GM12875 (cell line): ENCODE measurements at regions not wholly inside any gene's neighbourhood (a gene's known extent, or its start where the extent isn't known, plus 50 kb on each side); places are given as distances from the start of the nearest gene placed in this dataset.

Source experiments
- H3K4me3 ChIP-seq: one replicate; pipeline ENCODE4 v1.5.1; 2011; ENCODE audit warnings: low read depth, low read length, control low read depth
- TF ChIP-seq, protein P1 (sequence below): IDR thresholded peaks from 2 replicates; pipeline ENCODE4 v1.5.1; 2011; ENCODE audit warnings: low read depth, mild to moderate bottlenecking, control low read depth, inconsistent platforms, low read length, moderate library complexity, borderline replicate concordance; ENCODE audit not compliant: insufficient read depth

DNA sequence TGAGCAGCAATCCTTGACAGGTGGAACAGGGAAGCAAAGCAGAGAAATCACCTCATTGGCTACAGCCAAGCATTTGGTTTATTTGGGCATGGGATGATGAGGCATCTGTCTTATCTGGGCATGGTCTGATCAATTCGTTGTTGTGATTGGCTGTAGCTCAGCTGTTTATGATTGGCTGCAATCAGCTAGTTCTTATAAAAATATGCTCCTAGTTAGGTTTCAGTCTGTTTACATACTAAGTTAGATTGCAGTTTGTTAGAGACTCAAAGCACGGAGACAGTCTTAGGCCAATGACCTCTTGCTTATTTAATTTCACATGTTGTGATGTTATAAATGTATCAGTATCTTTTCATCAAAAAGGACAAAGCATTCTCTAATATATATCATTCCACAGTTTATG, 312.0 kb downstream of the PDGFC start:
- no peak overlapping the region for H3K4me3 ChIP-seq
- TF ChIP-seq, protein P1, sequence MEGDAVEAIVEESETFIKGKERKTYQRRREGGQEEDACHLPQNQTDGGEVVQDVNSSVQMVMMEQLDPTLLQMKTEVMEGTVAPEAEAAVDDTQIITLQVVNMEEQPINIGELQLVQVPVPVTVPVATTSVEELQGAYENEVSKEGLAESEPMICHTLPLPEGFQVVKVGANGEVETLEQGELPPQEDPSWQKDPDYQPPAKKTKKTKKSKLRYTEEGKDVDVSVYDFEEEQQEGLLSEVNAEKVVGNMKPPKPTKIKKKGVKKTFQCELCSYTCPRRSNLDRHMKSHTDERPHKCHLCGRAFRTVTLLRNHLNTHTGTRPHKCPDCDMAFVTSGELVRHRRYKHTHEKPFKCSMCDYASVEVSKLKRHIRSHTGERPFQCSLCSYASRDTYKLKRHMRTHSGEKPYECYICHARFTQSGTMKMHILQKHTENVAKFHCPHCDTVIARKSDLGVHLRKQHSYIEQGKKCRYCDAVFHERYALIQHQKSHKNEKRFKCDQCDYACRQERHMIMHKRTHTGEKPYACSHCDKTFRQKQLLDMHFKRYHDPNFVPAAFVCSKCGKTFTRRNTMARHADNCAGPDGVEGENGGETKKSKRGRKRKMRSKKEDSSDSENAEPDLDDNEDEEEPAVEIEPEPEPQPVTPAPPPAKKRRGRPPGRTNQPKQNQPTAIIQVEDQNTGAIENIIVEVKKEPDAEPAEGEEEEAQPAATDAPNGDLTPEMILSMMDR: no peak

DNA sequence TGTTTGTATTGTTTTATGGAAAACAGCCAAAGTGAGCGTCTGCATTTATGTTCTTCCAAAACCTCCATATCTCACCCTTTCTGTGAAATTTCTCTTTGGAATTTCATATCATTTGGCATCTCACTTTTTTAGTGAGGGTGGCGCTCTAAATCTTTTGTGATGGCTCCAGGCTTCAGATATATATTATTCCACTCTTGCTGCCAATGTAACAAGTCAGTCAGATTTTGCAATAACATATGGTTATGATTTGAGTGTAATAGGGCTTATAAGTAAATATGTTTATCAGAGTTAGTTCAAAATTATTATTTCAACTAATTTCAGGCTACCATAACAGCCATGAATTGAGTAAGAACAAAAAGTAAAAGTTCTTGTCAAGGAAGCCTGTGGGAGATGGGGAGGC, 314.7 kb downstream of the PDGFC start:
- TF ChIP-seq, protein P1: no peak
- H3K4me3 ChIP-seq: no peak overlapping the region

DNA sequence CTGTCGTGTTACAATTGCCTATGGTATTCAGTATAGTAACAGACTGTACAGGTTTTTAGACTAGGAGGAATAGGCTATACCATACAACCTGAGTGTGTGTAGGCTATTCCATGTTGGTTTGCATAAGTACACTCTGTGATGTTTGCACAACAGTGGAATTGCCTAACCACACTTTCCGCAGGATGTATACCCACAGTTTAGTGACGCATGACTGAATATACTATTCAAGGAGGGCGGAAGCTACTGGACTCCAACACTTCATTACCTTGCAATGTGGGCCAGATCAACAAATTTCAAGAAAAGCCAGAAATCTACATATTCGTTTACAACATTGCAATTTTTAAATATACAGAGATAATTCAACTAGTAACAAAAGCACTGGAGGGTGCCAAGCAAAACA, 317.2 kb downstream of the PDGFC start:
- H3K4me3 ChIP-seq: no peak overlapping the region
- TF ChIP-seq, protein P1: no peak

DNA sequence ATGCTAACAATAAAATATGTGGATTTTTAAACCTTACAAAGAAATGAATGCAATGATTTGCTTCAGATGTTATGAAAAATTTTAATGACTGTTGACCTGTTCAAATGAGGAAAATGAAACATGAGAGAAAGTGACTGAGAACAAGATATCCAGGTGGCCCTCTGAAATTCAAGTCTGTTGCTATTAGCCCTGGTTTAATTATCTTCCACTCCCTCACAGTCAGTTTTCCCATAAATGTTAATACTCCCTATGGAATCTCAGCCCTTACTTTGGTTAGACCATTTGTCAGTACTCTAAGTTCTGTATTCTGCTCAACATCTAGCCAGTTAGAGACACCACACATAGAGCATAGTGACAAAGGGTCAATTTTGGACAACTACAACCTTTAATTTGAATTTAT, 327.8 kb downstream of the PDGFC start:
- H3K4me3 ChIP-seq: no peak overlapping the region
- TF ChIP-seq, protein P1: no peak

DNA sequence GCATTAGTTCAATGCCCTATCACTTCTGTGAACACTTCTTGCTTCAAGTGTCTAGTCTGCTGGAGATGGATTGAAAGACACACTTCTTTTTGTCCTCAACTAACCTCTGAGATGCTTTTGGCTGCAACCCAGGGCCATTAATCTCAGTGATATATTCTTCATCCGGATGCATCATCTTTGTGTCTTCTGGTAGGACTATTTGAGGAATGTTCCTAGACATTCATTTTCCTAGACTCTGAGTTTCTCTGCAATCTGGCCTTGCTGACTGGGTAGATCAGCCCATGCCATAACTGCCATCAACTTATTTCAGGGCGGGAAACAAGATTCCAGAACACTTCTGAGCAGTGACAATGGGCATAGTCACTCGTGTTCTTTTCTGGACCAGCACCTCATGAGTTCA, 329.4 kb downstream of the PDGFC start:
- TF ChIP-seq, protein P1: no peak
- no peak overlapping the region for H3K4me3 ChIP-seq

DNA sequence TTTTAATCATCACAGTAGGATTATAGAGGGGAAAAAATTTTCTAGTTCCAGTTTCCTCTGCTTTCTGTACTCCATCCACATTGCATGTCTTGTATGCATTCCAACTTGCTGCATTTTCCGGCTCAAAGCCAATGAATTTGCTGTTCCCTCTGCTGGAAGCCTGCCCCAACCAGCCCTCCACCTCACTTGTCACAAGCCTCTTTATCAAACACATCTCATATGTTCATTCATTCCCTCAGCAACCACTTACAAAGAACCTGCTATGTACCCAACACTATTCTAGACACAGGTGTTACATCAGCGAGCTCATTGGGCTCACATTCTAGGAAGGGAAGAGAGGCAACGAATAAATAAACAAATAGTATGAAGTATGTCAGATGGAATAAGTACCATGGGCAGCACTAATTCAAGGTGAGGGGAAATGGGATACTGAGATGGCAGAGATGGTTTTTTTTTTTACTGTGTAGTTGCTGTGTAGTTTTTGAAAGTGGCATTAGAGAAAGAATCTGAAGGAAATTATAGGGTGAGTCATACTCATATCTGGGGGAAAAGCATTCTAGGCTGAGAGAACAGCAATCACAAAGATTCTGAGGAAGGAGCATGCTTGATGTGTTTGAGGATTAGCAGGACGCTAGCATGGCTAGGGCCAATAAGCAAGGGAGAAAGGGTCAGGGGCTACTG, 332.5 kb downstream of the PDGFC start:
- H3K4me3 ChIP-seq: no peak overlapping the region
- TF ChIP-seq, protein P1: no peak

DNA sequence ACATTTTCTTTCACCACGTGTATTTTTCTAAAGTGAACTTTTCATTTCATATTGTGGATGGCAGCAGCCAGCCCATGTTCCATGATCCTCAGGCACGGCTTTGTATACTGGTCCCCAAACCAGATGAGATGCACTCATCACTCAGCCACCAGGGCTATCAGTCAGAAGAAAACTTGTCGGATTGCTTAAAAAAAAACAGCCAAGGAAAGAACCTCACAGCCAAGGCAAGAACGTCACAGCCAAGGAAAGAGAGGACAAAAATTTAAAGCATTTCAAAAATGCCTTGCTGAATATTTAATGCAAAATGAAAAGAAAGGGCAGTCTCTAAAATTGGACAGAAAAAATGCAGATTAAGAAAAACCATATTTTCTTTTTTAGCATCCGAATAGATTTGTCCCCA, 333.3 kb downstream of the PDGFC start:
- TF ChIP-seq, protein P1: no peak

More for the DNA sequence above, 333.3 kb downstream of the PDGFC start:
- no peak overlapping the region for H3K4me3 ChIP-seq
